Neural cell (in vitro differentiated cells): ENCODE measurements at regions not wholly inside any gene's neighbourhood (a gene's known extent, or its start where the extent isn't known, plus 50 kb on each side); places are given as distances from the start of the nearest gene placed in this dataset.

Experiments
- H2AFZ ChIP-seq: fragments of 200-600, 300-800 bp; sonication (generic), shearing (Covaris generic); 2 replicates; pipeline ENCODE4 v1.6.0; 2014; ENCODE audit warnings: low read depth, mild to moderate bottlenecking, antibody characterized with exemption, low read length, moderate library complexity
- H3F3A ChIP-seq: fragments of 200-600 bp; shearing (Covaris generic); 2 replicates; pipeline ENCODE4 v1.6.1; 2016; ENCODE audit warnings: mild to moderate bottlenecking, moderate library complexity, mixed read lengths, antibody characterized with exemption, low read length; ENCODE audit not compliant: insufficient read depth, poor library complexity, severe bottlenecking
- H3K27ac ChIP-seq: fragments of 200-600, 300-800 bp; sonication (generic), shearing (Covaris generic); 2 replicates; pipeline ENCODE4 v1.5.1; 2014; ENCODE audit warnings: mild to moderate bottlenecking, low read length, moderate library complexity
- H3K27me3 ChIP-seq: fragments of 300-800, 200-600 bp; sonication (generic), shearing (Covaris generic); 2 replicates; pipeline ENCODE4 v1.6.0; 2014; ENCODE audit warnings: mild to moderate bottlenecking, low read depth, low read length, moderate library complexity; ENCODE audit not compliant: insufficient read depth
- H3K36me3 ChIP-seq: fragments of 300-800, 200-600 bp; sonication (generic), shearing (Covaris generic); 2 replicates; pipeline ENCODE4 v1.5.1; 2014; ENCODE audit warnings: mild to moderate bottlenecking, antibody characterized with exemption, low read length, moderate library complexity; ENCODE audit not compliant: insufficient read depth
- H3K4me2 ChIP-seq: fragments of 300-800, 200-600 bp; sonication (generic), shearing (Covaris generic); 2 replicates; pipeline ENCODE4 v1.6.0; 2014; ENCODE audit warnings: mild to moderate bottlenecking, low read length
- H3K4me3 ChIP-seq: fragments of 300-800, 200-600 bp; sonication (generic), shearing (Covaris generic); 2 replicates; pipeline ENCODE4 v1.5.1; 2014; ENCODE audit warnings: mild to moderate bottlenecking, low read length, moderate library complexity
- H3K79me2 ChIP-seq: fragments of 200-600 bp; shearing (Covaris generic); replicated peaks from 2 replicates; pipeline ENCODE4 v1.6.0; 2014; ENCODE audit warnings: mild to moderate bottlenecking, low read length, moderate library complexity; ENCODE audit not compliant: insufficient read depth
- H3K9ac ChIP-seq: fragments of 300-800, 200-600 bp; sonication (generic), shearing (Covaris generic); 2 replicates; pipeline ENCODE4 v1.6.1; 2016; ENCODE audit warnings: mild to moderate bottlenecking, low read length, mixed read lengths
- H3K9me2 ChIP-seq: fragments of 200-600 bp; shearing (Covaris generic); 2 replicates; pipeline ENCODE4 v1.6.1; 2016; ENCODE audit warnings: mild to moderate bottlenecking, low read length, mixed read lengths; ENCODE audit not compliant: insufficient read depth
- H3K9me3 ChIP-seq: fragments of 200-600, 300-800 bp; sonication (generic), shearing (Covaris generic); 2 replicates; pipeline ENCODE4 v1.6.1; 2016; ENCODE audit warnings: mild to moderate bottlenecking, mixed run types, low read length, moderate library complexity, mixed read lengths
- H4K20me1 ChIP-seq: fragments of 200-600 bp; shearing (Covaris generic); 2 replicates; pipeline ENCODE4 v1.6.1; 2016; ENCODE audit warnings: mild to moderate bottlenecking, mixed run types; ENCODE audit not compliant: insufficient read depth
- CTCF ChIP-seq: fragments of 450-650 bp; IDR thresholded peaks from 2 replicates; pipeline ENCODE4 v1.5.1; 2014; ENCODE audit warnings: antibody characterized with exemption, mild to moderate bottlenecking, moderate library complexity; ENCODE audit not compliant: poor library complexity, severe bottlenecking
- EP300 ChIP-seq: fragments of 450-650 bp; conservative IDR thresholded peaks from 2 replicates; pipeline ENCODE4 v1.6.1; 2014; ENCODE audit warnings: antibody characterized with exemption, mild to moderate bottlenecking, moderate library complexity; ENCODE audit not compliant: poor library complexity, severe bottlenecking
- EZH2 ChIP-seq: fragments of 200-600, 300-800 bp; shearing (Covaris generic), sonication (generic); IDR thresholded peaks from 2 replicates; pipeline ENCODE4 v1.6.1; 2014; ENCODE audit warnings: antibody characterized with exemption, low read length, borderline replicate concordance, mild to moderate bottlenecking; ENCODE audit not compliant: insufficient read depth, poor library complexity, severe bottlenecking
- MXI1 ChIP-seq: fragments of 450-650 bp; conservative IDR thresholded peaks from 2 replicates; pipeline ENCODE4 v1.6.1; 2014; ENCODE audit warnings: antibody characterized with exemption, mild to moderate bottlenecking; ENCODE audit not compliant: poor library complexity, severe bottlenecking
- POLR2AphosphoS5 ChIP-seq: IDR thresholded peaks from 2 replicates; pipeline ENCODE4 v1.6.1; 2012
- RAD21 ChIP-seq: fragments of 450-650 bp; conservative IDR thresholded peaks from 2 replicates; pipeline ENCODE4 v1.6.1; 2014; ENCODE audit warnings: antibody characterized with exemption, mild to moderate bottlenecking, moderate library complexity
- REST ChIP-seq: IDR thresholded peaks from 2 replicates; pipeline ENCODE4 v1.6.1; 2012; ENCODE audit warnings: borderline replicate concordance
- SMC3 ChIP-seq: fragments of 450-650 bp; conservative IDR thresholded peaks from 2 replicates; pipeline ENCODE4 v1.6.1; 2014; ENCODE audit warnings: antibody characterized with exemption, mild to moderate bottlenecking, moderate library complexity; ENCODE audit not compliant: poor library complexity
- TAF1 ChIP-seq: IDR thresholded peaks from 2 replicates; pipeline ENCODE4 v1.6.1; 2012; ENCODE audit warnings: low read depth

GRCh38 chr2:5459041-5459440, 233.1 kb upstream of the SOX11 start:
- no peaks in the 10 kb centered on the region for H3K79me2 ChIP-seq
- no peaks in the 10 kb centered on the region for H3K9me2 ChIP-seq
- no peak overlapping the region for H3K27ac ChIP-seq
- no peaks in the 10 kb centered on the region for H4K20me1 ChIP-seq
- H3K36me3 ChIP-seq, result no peaks in the 10 kb centered on the region
- no peak overlapping the region for H2AFZ ChIP-seq
- no peaks in the 10 kb centered on the region for H3F3A ChIP-seq
- TF ChIP-seq TAF1 (no peak), MXI1 (no peak), SMC3 (no peak), EZH2 (no peak), RAD21 (no peak), POLR2AphosphoS5 (no peak), CTCF (no peak), REST (no peak), EP300 (no peak)
- H3K27me3 ChIP-seq, result no peaks in the 10 kb centered on the region
- H3K9me3 ChIP-seq, result no peaks in the 10 kb centered on the region
- H3K4me2 ChIP-seq, result no peak overlapping the region
- H3K9ac ChIP-seq, result no peak overlapping the region
- H3K4me3 ChIP-seq, result no peak overlapping the region

- no peak overlapping the region for H2AFZ ChIP-seq
- TF ChIP-seq MXI1 (no peak), EP300 (no peak), TAF1 (no peak), CTCF (no peak), POLR2AphosphoS5 (no peak), RAD21 (no peak), EZH2 (no peak), REST (no peak), SMC3 (no peak)
- no peaks in the 10 kb centered on the region for H3K9me3 ChIP-seq
- no peaks in the 10 kb centered on the region for H4K20me1 ChIP-seq
- no peaks in the 10 kb centered on the region for H3K9me2 ChIP-seq
- no peak overlapping the region for H3K4me2 ChIP-seq
- no peak overlapping the region for H3K27ac ChIP-seq
- H3K36me3 ChIP-seq, result no peaks in the 10 kb centered on the region
- H3K4me3 ChIP-seq, result no peak overlapping the region
- no peak overlapping the region for H3K9ac ChIP-seq
- H3K79me2 ChIP-seq, result no peaks in the 10 kb centered on the region
- no peaks in the 10 kb centered on the region for H3F3A ChIP-seq
- no peaks in the 10 kb centered on the region for H3K27me3 ChIP-seq
Observed at GRCh38 chr2:5464657-5465056, 227.5 kb upstream of the SOX11 start.
